22Rv1 (cell line): ENCODE measurements at regions not wholly inside any gene's neighbourhood (a gene's known extent, or its start where the extent isn't known, plus 50 kb on each side); places are given as distances from the start of the nearest gene placed in this dataset.

ENCODE experiments used
- CTCF ChIP-seq: fragments of 450-650 bp; IDR thresholded peaks from 2 replicates; pipeline ENCODE4 v1.5.1; 2017; ENCODE audit warnings: mild to moderate bottlenecking
- ZFX ChIP-seq: fragments of 450-650 bp; IDR thresholded peaks from 2 replicates; pipeline ENCODE4 v1.6.1; 2017; ENCODE audit warnings: antibody characterized with exemption, borderline replicate concordance

DNA sequence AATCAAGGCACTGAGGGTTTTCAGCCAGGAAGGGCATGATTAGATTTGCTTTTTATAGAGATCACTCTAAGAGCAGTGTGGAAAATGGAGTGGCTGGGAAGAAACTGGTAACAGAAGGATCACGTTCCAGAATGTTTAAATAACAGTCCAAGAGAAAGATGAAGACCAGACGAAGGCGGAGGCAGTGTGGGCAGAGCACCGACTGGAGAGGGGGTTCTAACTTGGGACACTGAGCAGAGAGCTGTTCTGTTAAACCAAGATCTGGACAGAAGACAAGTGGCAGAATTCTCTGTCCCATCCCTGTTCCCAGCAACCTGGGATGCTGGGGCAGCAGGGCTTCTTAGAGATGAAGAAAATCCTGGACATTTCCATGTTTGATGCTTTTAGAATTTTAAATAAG, 249.1 kb upstream of the NR4A3 start:
- TF ChIP-seq CTCF (no peak), ZFX (no peak)
